Immature natural killer cell (primary cell): ENCODE measurements at regions not wholly inside any gene's neighbourhood (a gene's known extent, or its start where the extent isn't known, plus 50 kb on each side); places are given as distances from the start of the nearest gene placed in this dataset.
"Not testable (repeated sequence)": the region's sequence is repeated elsewhere in the genome, so short reads cannot be mapped to it uniquely, and the experiment has no call there.

ENCODE experiments used
- DNase-seq, 3 donors: peaks; one replicate each; pipeline ENCODE4 v3.0.0; 2022; ENCODE audit warnings: mixed read lengths in 1 of 3
- H3K27ac Mint-ChIP-seq, 6 donors: one replicate each; pipeline ENCODE4 v1.8.0; 2020; ENCODE audit warnings: mixed read lengths in 6 of 6, mild to moderate bottlenecking in 5 of 6, inconsistent platforms in 4 of 6, moderate library complexity in 3 of 6
- H3K27me3 Mint-ChIP-seq, 3 donors: one replicate each; pipeline ENCODE4 v1.8.0; 2020 to 2021; ENCODE audit warnings: low read depth in 3 of 3, mild to moderate bottlenecking in 3 of 3, mixed read lengths in 3 of 3, moderate library complexity in 3 of 3, inconsistent platforms in 1 of 3
- H3K36me3 Mint-ChIP-seq, 3 donors: one replicate each; pipeline ENCODE4 v1.8.0; 2020; ENCODE audit warnings: mixed read lengths in 3 of 3, inconsistent platforms in 2 of 3, mild to moderate bottlenecking in 2 of 3
- H3K4me1 Mint-ChIP-seq, 2 donors: one replicate each; pipeline ENCODE4 v1.8.0; 2020; ENCODE audit warnings: inconsistent platforms in 2 of 2, mild to moderate bottlenecking in 2 of 2, mixed read lengths in 2 of 2, moderate library complexity in 1 of 2
- H3K4me3 Mint-ChIP-seq, 5 donors: one replicate each; pipeline ENCODE4 v1.8.0; 2020; ENCODE audit warnings: mild to moderate bottlenecking in 5 of 5, mixed read lengths in 5 of 5, inconsistent platforms in 3 of 5, moderate library complexity in 3 of 5
- H3K9me3 Mint-ChIP-seq, 6 donors: one replicate each; pipeline ENCODE4 v1.8.0; 2020; ENCODE audit warnings: mild to moderate bottlenecking in 6 of 6, mixed read lengths in 6 of 6, inconsistent platforms in 4 of 6, moderate library complexity in 3 of 6

GRCh38 chr16:29276446-29276845, 130.1 kb downstream of the NPIPB11 start:
- not testable (repeated sequence) for H3K36me3 Mint-ChIP-seq, H3K4me1 Mint-ChIP-seq, H3K9me3 Mint-ChIP-seq, H3K27me3 Mint-ChIP-seq, H3K4me3 Mint-ChIP-seq, DNase-seq
- peak overlapping the region in 3 of 6 donors; percentile 32 to 47 (median 46) for H3K27ac Mint-ChIP-seq

GRCh38 chr16:29274055-29275035, 132.2 kb downstream of the NPIPB11 start:
- H3K9me3 Mint-ChIP-seq, H3K4me1 Mint-ChIP-seq, H3K4me3 Mint-ChIP-seq, H3K27me3 Mint-ChIP-seq, H3K36me3 Mint-ChIP-seq: not testable (repeated sequence)
- peak overlapping the region in 5 of 6 donors; percentile 26 to 62 (median 55) for H3K27ac Mint-ChIP-seq
- peak in 2 of 3 donors; percentile 18 to 32 for DNase-seq

- H3K27me3 Mint-ChIP-seq, H3K9me3 Mint-ChIP-seq, DNase-seq, H3K27ac Mint-ChIP-seq, H3K4me1 Mint-ChIP-seq, H3K4me3 Mint-ChIP-seq, H3K36me3 Mint-ChIP-seq: not testable (repeated sequence)
Measured at GRCh38 chr16:29273298-29274054, 133.0 kb downstream of the NPIPB11 start.

GRCh38 chr16:29271721-29272675, 134.5 kb downstream of the NPIPB11 start:
- peak overlapping the region in 1 of 6 donors; percentile 58 for H3K27ac Mint-ChIP-seq
- DNase-seq, H3K4me3 Mint-ChIP-seq, H3K4me1 Mint-ChIP-seq, H3K36me3 Mint-ChIP-seq, H3K27me3 Mint-ChIP-seq, H3K9me3 Mint-ChIP-seq: not testable (repeated sequence)

- not testable (repeated sequence) for H3K9me3 Mint-ChIP-seq, H3K36me3 Mint-ChIP-seq, H3K27ac Mint-ChIP-seq, H3K4me1 Mint-ChIP-seq, H3K27me3 Mint-ChIP-seq, DNase-seq, H3K4me3 Mint-ChIP-seq
Measured at GRCh38 chr16:29270923-29271322, 135.6 kb downstream of the NPIPB11 start.

GRCh38 chr16:29270033-29270432, 136.5 kb downstream of the NPIPB11 start:
- not testable (repeated sequence) for H3K9me3 Mint-ChIP-seq, H3K4me1 Mint-ChIP-seq, DNase-seq, H3K4me3 Mint-ChIP-seq, H3K27me3 Mint-ChIP-seq, H3K36me3 Mint-ChIP-seq
- peak overlapping the region in 1 of 6 donors; percentile 38 for H3K27ac Mint-ChIP-seq

- peak overlapping the region in 2 of 6 donors; percentile 14 to 46 for H3K27ac Mint-ChIP-seq
- not testable (repeated sequence) for H3K27me3 Mint-ChIP-seq, H3K4me3 Mint-ChIP-seq, H3K36me3 Mint-ChIP-seq, H3K9me3 Mint-ChIP-seq, DNase-seq, H3K4me1 Mint-ChIP-seq
Measured at GRCh38 chr16:29269192-29269811, 137.2 kb downstream of the NPIPB11 start.

- H3K4me1 Mint-ChIP-seq, H3K9me3 Mint-ChIP-seq, H3K4me3 Mint-ChIP-seq, DNase-seq, H3K36me3 Mint-ChIP-seq, H3K27me3 Mint-ChIP-seq: not testable (repeated sequence)
- peak overlapping the region in 1 of 6 donors; percentile 16 for H3K27ac Mint-ChIP-seq
Measured at GRCh38 chr16:29268785-29269191, 137.7 kb downstream of the NPIPB11 start.

- not testable (repeated sequence) for H3K36me3 Mint-ChIP-seq, DNase-seq, H3K9me3 Mint-ChIP-seq, H3K27me3 Mint-ChIP-seq, H3K4me3 Mint-ChIP-seq, H3K27ac Mint-ChIP-seq, H3K4me1 Mint-ChIP-seq
Measured at GRCh38 chr16:29268348-29268747, 138.2 kb downstream of the NPIPB11 start.

- not testable (repeated sequence) for H3K4me3 Mint-ChIP-seq, H3K9me3 Mint-ChIP-seq, DNase-seq, H3K27ac Mint-ChIP-seq, H3K4me1 Mint-ChIP-seq, H3K27me3 Mint-ChIP-seq, H3K36me3 Mint-ChIP-seq
Measured at GRCh38 chr16:29267891-29268290, 138.6 kb downstream of the NPIPB11 start.

GRCh38 chr16:29267055-29267619, 139.4 kb downstream of the NPIPB11 start:
- H3K4me3 Mint-ChIP-seq, H3K4me1 Mint-ChIP-seq: not testable (repeated sequence)

GRCh38 chr16:29266612-29267011, 139.9 kb downstream of the NPIPB11 start:
- H3K27me3 Mint-ChIP-seq, H3K4me1 Mint-ChIP-seq, DNase-seq, H3K9me3 Mint-ChIP-seq, H3K36me3 Mint-ChIP-seq, H3K4me3 Mint-ChIP-seq, H3K27ac Mint-ChIP-seq: not testable (repeated sequence)

More at GRCh38 chr16:29267055-29267619, 139.4 kb downstream of the NPIPB11 start:
- not testable (repeated sequence) for H3K27ac Mint-ChIP-seq, H3K36me3 Mint-ChIP-seq, DNase-seq, H3K9me3 Mint-ChIP-seq, H3K27me3 Mint-ChIP-seq

- peak in 1 of 3 donors; percentile 19 for DNase-seq
- H3K4me1 Mint-ChIP-seq, H3K27ac Mint-ChIP-seq, H3K27me3 Mint-ChIP-seq, H3K4me3 Mint-ChIP-seq, H3K36me3 Mint-ChIP-seq, H3K9me3 Mint-ChIP-seq: not testable (repeated sequence)
Measured at GRCh38 chr16:29265255-29265853, 141.2 kb downstream of the NPIPB11 start.
